ENCODE measurements at regions not wholly inside any gene's neighbourhood (a gene's known extent, or its start where the extent isn't known, plus 50 kb on each side); places are given as distances from the start of the nearest gene placed in this dataset.

GRCh38 chr6:63098789-63099188, 112.5 kb upstream of the FKBP1C start:
- Histone ChIP-seq H3K9ac (ENCODE audit: low read length) (no peak overlapping the region), H3K4me2 (ENCODE audit: low read length) (no peak overlapping the region), H2AFZ (ENCODE audit: low read length) (no peak overlapping the region), H3K36me3 (ENCODE audit: insufficient read depth, low read length) (no peaks in the 10 kb centered on the region), H3K27me3 (ENCODE audit: insufficient read depth, low read length) (no peaks in the 10 kb centered on the region), H3K9me2 (ENCODE audit: low read depth, low read length) (no peaks in the 10 kb centered on the region), H3K9me3 (ENCODE audit: low read length) (no peaks in the 10 kb centered on the region), H4K20me1 (ENCODE audit: insufficient read depth, low read length) (no peaks in the 10 kb centered on the region), H3F3A (ENCODE audit: insufficient read depth, low read length) (no peaks in the 10 kb centered on the region), H3K4me1 (ENCODE audit: insufficient read depth, low read length, severe bottlenecking) (no peaks in the 10 kb centered on the region), H3K79me2 (ENCODE audit: insufficient read depth, low read length) (no peaks in the 10 kb centered on the region), H3K27ac (ENCODE audit: low read depth, low read length, poor library complexity, severe bottlenecking) (no peak overlapping the region), H3K4me3 (ENCODE audit: low read depth, low read length, poor library complexity, severe bottlenecking) (no peak overlapping the region)
- TF ChIP-seq CTCF (IDR thresholded peaks at IDR 0.05; ENCODE audit: low read length), result no peak
- TF ChIP-seq EZH2 (IDR thresholded peaks at IDR 0.05; ENCODE audit: borderline replicate concordance, low read length), result no peak

GRCh38 chr6:63099772-63100459, 111.4 kb upstream of the FKBP1C start:
- Histone ChIP-seq H3F3A (ENCODE audit: insufficient read depth, low read length) (no peaks in the 10 kb centered on the region), H3K9ac (ENCODE audit: low read length) (no peak overlapping the region), H3K4me2 (ENCODE audit: low read length) (no peak overlapping the region), H3K4me3 (ENCODE audit: low read depth, low read length, poor library complexity, severe bottlenecking) (no peak overlapping the region), H3K9me3 (ENCODE audit: low read length) (no peaks in the 10 kb centered on the region), H2AFZ (ENCODE audit: low read length) (no peak overlapping the region), H3K27me3 (ENCODE audit: insufficient read depth, low read length) (no peaks in the 10 kb centered on the region), H3K36me3 (ENCODE audit: insufficient read depth, low read length) (no peaks in the 10 kb centered on the region), H3K79me2 (ENCODE audit: insufficient read depth, low read length) (no peaks in the 10 kb centered on the region), H3K9me2 (ENCODE audit: low read depth, low read length) (no peaks in the 10 kb centered on the region), H3K27ac (ENCODE audit: low read depth, low read length, poor library complexity, severe bottlenecking) (no peak overlapping the region), H3K4me1 (ENCODE audit: insufficient read depth, low read length, severe bottlenecking) (no peaks in the 10 kb centered on the region), H4K20me1 (ENCODE audit: insufficient read depth, low read length) (no peaks in the 10 kb centered on the region)
- TF ChIP-seq EZH2 (IDR thresholded peaks at IDR 0.05; ENCODE audit: borderline replicate concordance, low read length) (no peak), CTCF (IDR thresholded peaks at IDR 0.05; ENCODE audit: low read length) (no peak)

GRCh38 chr6:63114610-63115211, 96.6 kb upstream of the FKBP1C start:
- Histone ChIP-seq H3K27ac (ENCODE audit: low read depth, low read length, poor library complexity, severe bottlenecking) (no peak overlapping the region), H4K20me1 (ENCODE audit: insufficient read depth, low read length) (no peaks in the 10 kb centered on the region), H3K36me3 (ENCODE audit: insufficient read depth, low read length) (no peaks in the 10 kb centered on the region), H3K79me2 (ENCODE audit: insufficient read depth, low read length) (no peaks in the 10 kb centered on the region), H3F3A (ENCODE audit: insufficient read depth, low read length) (no peaks in the 10 kb centered on the region), H3K9ac (ENCODE audit: low read length) (no peak overlapping the region), H2AFZ (ENCODE audit: low read length) (no peak overlapping the region), H3K9me2 (ENCODE audit: low read depth, low read length) (no peaks in the 10 kb centered on the region), H3K27me3 (ENCODE audit: insufficient read depth, low read length) (no peaks in the 10 kb centered on the region), H3K4me1 (ENCODE audit: insufficient read depth, low read length, severe bottlenecking) (no peaks in the 10 kb centered on the region), H3K4me3 (ENCODE audit: low read depth, low read length, poor library complexity, severe bottlenecking) (no peak overlapping the region), H3K9me3 (ENCODE audit: low read length) (no peaks in the 10 kb centered on the region), H3K4me2 (ENCODE audit: low read length) (no peak overlapping the region)
- TF ChIP-seq CTCF (IDR thresholded peaks at IDR 0.05; ENCODE audit: low read length), result no peak
